ENCODE measurements at regions not wholly inside any gene's neighbourhood (a gene's known extent, or its start where the extent isn't known, plus 50 kb on each side); places are given as distances from the start of the nearest gene placed in this dataset.
"Not testable (repeated sequence)": the region's sequence is repeated elsewhere in the genome, so short reads cannot be mapped to it uniquely, and the experiment has no call there.

- H3K27ac ChIP-seq, result no peak overlapping the region
- TF ChIP-seq, protein P1, sequence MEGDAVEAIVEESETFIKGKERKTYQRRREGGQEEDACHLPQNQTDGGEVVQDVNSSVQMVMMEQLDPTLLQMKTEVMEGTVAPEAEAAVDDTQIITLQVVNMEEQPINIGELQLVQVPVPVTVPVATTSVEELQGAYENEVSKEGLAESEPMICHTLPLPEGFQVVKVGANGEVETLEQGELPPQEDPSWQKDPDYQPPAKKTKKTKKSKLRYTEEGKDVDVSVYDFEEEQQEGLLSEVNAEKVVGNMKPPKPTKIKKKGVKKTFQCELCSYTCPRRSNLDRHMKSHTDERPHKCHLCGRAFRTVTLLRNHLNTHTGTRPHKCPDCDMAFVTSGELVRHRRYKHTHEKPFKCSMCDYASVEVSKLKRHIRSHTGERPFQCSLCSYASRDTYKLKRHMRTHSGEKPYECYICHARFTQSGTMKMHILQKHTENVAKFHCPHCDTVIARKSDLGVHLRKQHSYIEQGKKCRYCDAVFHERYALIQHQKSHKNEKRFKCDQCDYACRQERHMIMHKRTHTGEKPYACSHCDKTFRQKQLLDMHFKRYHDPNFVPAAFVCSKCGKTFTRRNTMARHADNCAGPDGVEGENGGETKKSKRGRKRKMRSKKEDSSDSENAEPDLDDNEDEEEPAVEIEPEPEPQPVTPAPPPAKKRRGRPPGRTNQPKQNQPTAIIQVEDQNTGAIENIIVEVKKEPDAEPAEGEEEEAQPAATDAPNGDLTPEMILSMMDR (conservative IDR thresholded peaks at IDR 0.05; ENCODE audit: low read depth), result no peak
- DNase-seq (ENCODE audit: low spot score), result no peak
These were observed 113.6 kb downstream of the ACTL7B start for GRCh38 chr9:108742191-108742590.

GRCh38 chr9:108731292-108731691 lies 124.5 kb downstream of the ACTL7B start:
- CTCF ChIA-PET, result interaction anchor here (0.7 kb wide), 1 partner anchor 209 kb away, joined by 3 read pairs; no protein-coding TSS in a partner anchor
- POLR2A ChIA-PET (ENCODE audit: low non-redundant PET); DNase-seq (ENCODE audit: low spot score); H3K27ac ChIP-seq: not testable (repeated sequence)

More at GRCh38 chr9:108742191-108742590, 113.6 kb downstream of the ACTL7B start:
- POLR2A ChIA-PET (ENCODE audit: low non-redundant PET), result no interaction called here
- CTCF ChIA-PET, result no interaction called here

DNA sequence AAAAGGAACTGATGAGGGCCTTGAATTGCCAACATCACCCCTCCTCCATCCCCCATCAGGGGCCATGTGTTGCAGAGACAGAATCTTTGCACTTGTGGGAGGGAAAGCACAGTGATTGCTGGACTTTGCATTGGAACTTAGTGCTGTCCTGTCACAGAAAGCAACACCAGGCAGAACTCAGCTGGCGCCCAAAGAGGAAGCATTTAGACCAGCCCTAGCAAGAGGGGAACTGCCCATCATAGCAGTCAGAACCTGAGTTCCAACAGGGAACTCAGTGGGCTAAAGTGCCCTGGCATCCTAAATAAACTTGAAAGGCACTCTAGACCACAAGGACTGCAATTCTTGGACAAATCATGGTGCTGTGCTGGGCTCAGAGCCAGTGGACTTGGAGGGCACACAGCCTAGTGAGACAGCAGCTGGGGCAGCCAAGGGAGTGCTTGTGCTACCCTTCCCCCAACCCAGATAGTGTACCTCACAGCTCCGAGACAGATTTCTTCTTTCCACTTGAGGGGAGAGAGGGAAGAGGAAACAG lies 128.1 kb downstream of the ACTL7B start:
- DNase-seq (ENCODE audit: low spot score), result no peak
- ChIA-PET POLR2A (ENCODE audit: low non-redundant PET) (no interaction called here), CTCF (no interaction called here)
- TF ChIP-seq, protein P1 (conservative IDR thresholded peaks at IDR 0.05; ENCODE audit: low read depth), result no peak
- no peak overlapping the region for H3K27ac ChIP-seq

- H3K27ac ChIP-seq, result no peak overlapping the region
- no peak for DNase-seq (ENCODE audit: low spot score)
- CTCF ChIA-PET, result interaction anchor here (0.6 kb wide), 1 partner anchor 886 kb away, joined by 3 read pairs; no protein-coding TSS in a partner anchor
- TF ChIP-seq, protein P1 (conservative IDR thresholded peaks at IDR 0.05; ENCODE audit: low read depth), result no peak
- POLR2A ChIA-PET (ENCODE audit: low non-redundant PET), result no interaction called here
These were observed 131.1 kb downstream of the ACTL7B start for GRCh38 chr9:108724652-108725051.

- no peak overlapping the region for H3K27ac ChIP-seq
- DNase-seq (ENCODE audit: low spot score), result no peak
- ChIA-PET CTCF (interaction anchor here (0.6 kb wide), 1 partner anchor 886 kb away, joined by 3 read pairs; no protein-coding TSS in a partner anchor), POLR2A (ENCODE audit: low non-redundant PET) (no interaction called here)
- TF ChIP-seq, protein P1 (conservative IDR thresholded peaks at IDR 0.05; ENCODE audit: low read depth), result no peak
These were observed 131.7 kb downstream of the ACTL7B start for GRCh38 chr9:108724122-108724521.

DNA sequence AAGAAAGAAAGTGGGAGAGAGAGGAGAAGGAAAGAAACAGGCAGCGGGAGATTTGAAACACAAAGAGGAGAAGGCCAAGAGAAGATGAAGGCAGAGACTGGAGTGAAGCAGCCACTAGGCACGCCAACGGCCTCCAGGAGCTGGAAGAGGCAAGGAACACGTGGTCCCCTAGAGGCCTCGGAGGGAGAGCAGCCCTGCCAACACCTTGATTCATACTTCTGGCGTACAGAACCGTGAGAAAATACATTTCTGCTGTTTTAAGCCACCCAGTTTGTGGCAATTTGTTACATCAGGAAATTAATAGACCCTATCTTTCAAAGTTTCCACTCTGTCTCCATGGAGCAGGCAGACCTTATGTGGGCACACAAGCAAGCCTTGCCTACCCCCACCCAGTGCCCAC lies 133.4 kb downstream of the ACTL7B start:
- CTCF ChIA-PET, result no interaction called here
- no peak overlapping the region for H3K27ac ChIP-seq
- TF ChIP-seq, protein P1 (conservative IDR thresholded peaks at IDR 0.05; ENCODE audit: low read depth), result no peak
- POLR2A ChIA-PET (ENCODE audit: low non-redundant PET), result no interaction called here
- DNase-seq (ENCODE audit: low spot score), result no peak

DNA sequence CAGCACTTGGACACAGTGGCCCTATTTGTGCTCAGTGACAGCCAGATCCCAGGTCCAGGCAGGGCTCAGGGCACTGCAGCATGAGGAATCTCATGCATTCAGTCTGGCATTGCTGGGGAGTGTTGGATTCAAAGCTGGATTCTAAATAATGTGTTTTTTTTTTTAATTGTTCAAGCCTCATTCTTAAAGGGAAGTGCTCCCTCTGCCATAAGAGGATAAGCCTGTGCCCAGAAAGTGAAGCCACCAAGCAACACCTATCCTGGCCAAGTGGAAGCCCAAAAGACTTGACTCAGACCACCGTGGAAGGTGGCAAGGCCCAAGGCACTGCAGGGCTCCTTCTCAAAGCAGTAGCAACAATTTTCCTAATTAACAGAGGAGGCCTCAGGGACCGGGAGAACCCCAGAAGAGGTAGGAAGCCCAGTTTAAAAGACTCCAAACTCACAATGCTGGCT lies 135.6 kb downstream of the ACTL7B start:
- TF ChIP-seq, protein P1 (conservative IDR thresholded peaks at IDR 0.05; ENCODE audit: low read depth), result no peak
- DNase-seq (ENCODE audit: low spot score), result no peak
- ChIA-PET CTCF (no interaction called here), POLR2A (ENCODE audit: low non-redundant PET) (no interaction called here)
- H3K27ac ChIP-seq, result no peak overlapping the region
